ENCODE measurements at regions not wholly inside any gene's neighbourhood (a gene's known extent, or its start where the extent isn't known, plus 50 kb on each side); places are given as distances from the start of the nearest gene placed in this dataset.

DNA sequence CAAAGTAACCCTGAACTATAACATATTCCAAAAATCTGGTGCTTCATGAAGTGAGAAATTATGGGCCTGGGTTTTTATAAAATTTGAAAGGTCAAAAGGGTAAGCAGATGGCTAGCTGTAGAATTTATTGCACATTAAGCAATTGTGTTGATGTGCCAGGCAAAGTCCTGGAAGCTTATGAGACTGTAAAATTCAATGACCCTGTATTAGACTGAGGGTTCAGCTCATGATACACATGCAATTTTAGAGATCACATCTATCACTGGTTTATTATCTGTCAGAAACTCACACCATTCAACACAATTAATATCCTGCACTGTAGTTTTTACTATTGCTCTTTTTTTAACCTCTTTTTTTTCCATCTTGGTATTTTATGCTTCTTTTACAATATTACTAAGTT lies 1162.6 kb upstream of the SLC39A10 start:
- no peaks in the 10 kb centered on the region for H4K20me1 ChIP-seq (ENCODE audit: insufficient read depth, low read length)
- no peak for DNase-seq (ENCODE audit: insufficient read length, low spot score, missing footprints)

DNA sequence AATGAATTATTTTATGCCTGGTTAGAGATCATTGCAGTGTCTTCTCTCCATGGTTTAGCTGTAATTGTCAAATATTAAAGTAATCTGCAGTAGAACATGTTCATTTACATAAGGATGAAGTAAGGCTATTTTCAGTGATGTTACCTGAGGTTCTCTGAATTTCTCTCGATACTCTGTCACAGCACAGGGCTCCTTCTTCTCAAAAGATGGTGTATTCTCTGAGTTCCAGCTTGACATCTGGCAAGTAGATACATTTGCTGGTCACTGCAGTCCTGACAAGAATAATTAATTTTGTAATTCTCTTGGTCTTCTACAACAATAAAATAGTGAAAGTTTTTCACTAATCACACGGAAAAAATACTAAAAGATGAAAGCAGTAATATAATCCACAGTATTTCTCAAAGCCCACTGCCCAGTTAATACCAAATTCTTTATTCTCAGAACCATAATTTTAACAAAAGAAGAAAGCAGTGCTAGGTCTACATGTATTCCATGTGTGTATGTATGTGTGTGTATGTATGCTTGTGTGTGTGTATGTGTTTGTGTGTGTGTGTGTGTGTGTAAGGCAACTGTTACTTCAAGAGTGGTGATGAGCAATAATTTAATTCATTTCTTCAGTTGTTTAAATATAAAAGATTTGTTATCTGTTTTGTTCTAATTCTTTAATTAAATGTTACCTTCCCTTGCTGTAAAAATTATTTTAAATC lies 1165.5 kb upstream of the SLC39A10 start:
- TF ChIP-seq, protein P1, sequence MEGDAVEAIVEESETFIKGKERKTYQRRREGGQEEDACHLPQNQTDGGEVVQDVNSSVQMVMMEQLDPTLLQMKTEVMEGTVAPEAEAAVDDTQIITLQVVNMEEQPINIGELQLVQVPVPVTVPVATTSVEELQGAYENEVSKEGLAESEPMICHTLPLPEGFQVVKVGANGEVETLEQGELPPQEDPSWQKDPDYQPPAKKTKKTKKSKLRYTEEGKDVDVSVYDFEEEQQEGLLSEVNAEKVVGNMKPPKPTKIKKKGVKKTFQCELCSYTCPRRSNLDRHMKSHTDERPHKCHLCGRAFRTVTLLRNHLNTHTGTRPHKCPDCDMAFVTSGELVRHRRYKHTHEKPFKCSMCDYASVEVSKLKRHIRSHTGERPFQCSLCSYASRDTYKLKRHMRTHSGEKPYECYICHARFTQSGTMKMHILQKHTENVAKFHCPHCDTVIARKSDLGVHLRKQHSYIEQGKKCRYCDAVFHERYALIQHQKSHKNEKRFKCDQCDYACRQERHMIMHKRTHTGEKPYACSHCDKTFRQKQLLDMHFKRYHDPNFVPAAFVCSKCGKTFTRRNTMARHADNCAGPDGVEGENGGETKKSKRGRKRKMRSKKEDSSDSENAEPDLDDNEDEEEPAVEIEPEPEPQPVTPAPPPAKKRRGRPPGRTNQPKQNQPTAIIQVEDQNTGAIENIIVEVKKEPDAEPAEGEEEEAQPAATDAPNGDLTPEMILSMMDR (IDR thresholded peaks at IDR 0.05; ENCODE audit: extremely low read depth, low read depth, low read length): no peak
- Histone ChIP-seq H3K27me3 (ENCODE audit: insufficient read depth, low read length) (no peaks in the 10 kb centered on the region), H3K36me3 (ENCODE audit: insufficient read depth, low read length) (no peaks in the 10 kb centered on the region), H3K27ac (ENCODE audit: low read depth, low read length) (no peak overlapping the region), H3K79me2 (ENCODE audit: insufficient read depth, low read length) (no peaks in the 10 kb centered on the region), H4K20me1 (ENCODE audit: insufficient read depth, low read length) (no peaks in the 10 kb centered on the region), H3K4me3 (ENCODE audit: insufficient read depth, low read length) (no peak overlapping the region), H2AFZ (ENCODE audit: low read length) (no peak overlapping the region), H3K9me3 (ENCODE audit: low read depth, low read length) (no peaks in the 10 kb centered on the region), H3K4me2 (ENCODE audit: insufficient read depth, low read length) (no peak overlapping the region), H3K4me1 (ENCODE audit: insufficient read depth, low read length) (no peaks in the 10 kb centered on the region)
- no peak for DNase-seq (ENCODE audit: insufficient read length, low spot score, missing footprints)

More for the DNA sequence above, 1162.6 kb upstream of the SLC39A10 start:
- Histone ChIP-seq H3K4me3 (ENCODE audit: insufficient read depth, low read length) (no peak overlapping the region), H2AFZ (ENCODE audit: low read length) (no peak overlapping the region), H3K27me3 (ENCODE audit: insufficient read depth, low read length) (no peaks in the 10 kb centered on the region), H3K4me1 (ENCODE audit: insufficient read depth, low read length) (no peaks in the 10 kb centered on the region), H3K27ac (ENCODE audit: low read depth, low read length) (no peak overlapping the region), H3K36me3 (ENCODE audit: insufficient read depth, low read length) (no peaks in the 10 kb centered on the region), H3K4me2 (ENCODE audit: insufficient read depth, low read length) (no peak overlapping the region), H3K9me3 (ENCODE audit: low read depth, low read length) (no peaks in the 10 kb centered on the region), H3K79me2 (ENCODE audit: insufficient read depth, low read length) (no peaks in the 10 kb centered on the region)
- TF ChIP-seq, protein P1 (IDR thresholded peaks at IDR 0.05; ENCODE audit: extremely low read depth, low read depth, low read length): no peak

- Histone ChIP-seq H3K79me2 (ENCODE audit: insufficient read depth, low read length) (no peaks in the 10 kb centered on the region), H3K4me2 (ENCODE audit: insufficient read depth, low read length) (no peak overlapping the region), H3K27me3 (ENCODE audit: insufficient read depth, low read length) (no peaks in the 10 kb centered on the region), H3K27ac (ENCODE audit: low read depth, low read length) (no peak overlapping the region), H3K4me3 (ENCODE audit: insufficient read depth, low read length) (no peak overlapping the region), H4K20me1 (ENCODE audit: insufficient read depth, low read length) (no peaks in the 10 kb centered on the region), H2AFZ (ENCODE audit: low read length) (no peak overlapping the region), H3K36me3 (ENCODE audit: insufficient read depth, low read length) (no peaks in the 10 kb centered on the region), H3K9me3 (ENCODE audit: low read depth, low read length) (peaks cover 4% of the 10 kb centered on the region), H3K4me1 (ENCODE audit: insufficient read depth, low read length) (no peaks in the 10 kb centered on the region)
- TF ChIP-seq, protein P1 (IDR thresholded peaks at IDR 0.05; ENCODE audit: extremely low read depth, low read depth, low read length): no peak
- no peak for DNase-seq (ENCODE audit: insufficient read length, low spot score, missing footprints)
Observed at GRCh38 chr2:194486326-194486725, 1170.7 kb upstream of the SLC39A10 start.

GRCh38 chr2:194483041-194483440 lies 1174.0 kb upstream of the SLC39A10 start:
- H3K36me3 ChIP-seq (ENCODE audit: insufficient read depth, low read length): no peaks in the 10 kb centered on the region

More at GRCh38 chr2:194483041-194483440, 1174.0 kb upstream of the SLC39A10 start:
- Histone ChIP-seq H3K4me1 (ENCODE audit: insufficient read depth, low read length) (no peaks in the 10 kb centered on the region), H3K4me3 (ENCODE audit: insufficient read depth, low read length) (no peak overlapping the region), H2AFZ (ENCODE audit: low read length) (no peak overlapping the region), H3K4me2 (ENCODE audit: insufficient read depth, low read length) (no peak overlapping the region), H3K9me3 (ENCODE audit: low read depth, low read length) (peaks cover 4% of the 10 kb centered on the region), H4K20me1 (ENCODE audit: insufficient read depth, low read length) (no peaks in the 10 kb centered on the region), H3K27ac (ENCODE audit: low read depth, low read length) (no peak overlapping the region), H3K79me2 (ENCODE audit: insufficient read depth, low read length) (no peaks in the 10 kb centered on the region), H3K27me3 (ENCODE audit: insufficient read depth, low read length) (no peaks in the 10 kb centered on the region)
- TF ChIP-seq, protein P1 (IDR thresholded peaks at IDR 0.05; ENCODE audit: extremely low read depth, low read depth, low read length): no peak
- no peak for DNase-seq (ENCODE audit: insufficient read length, low spot score, missing footprints)

Data from osteoblast (primary cell).